ENCODE measurements at regions not wholly inside any gene's neighbourhood (a gene's known extent, or its start where the extent isn't known, plus 50 kb on each side); places are given as distances from the start of the nearest gene placed in this dataset.

DNA sequence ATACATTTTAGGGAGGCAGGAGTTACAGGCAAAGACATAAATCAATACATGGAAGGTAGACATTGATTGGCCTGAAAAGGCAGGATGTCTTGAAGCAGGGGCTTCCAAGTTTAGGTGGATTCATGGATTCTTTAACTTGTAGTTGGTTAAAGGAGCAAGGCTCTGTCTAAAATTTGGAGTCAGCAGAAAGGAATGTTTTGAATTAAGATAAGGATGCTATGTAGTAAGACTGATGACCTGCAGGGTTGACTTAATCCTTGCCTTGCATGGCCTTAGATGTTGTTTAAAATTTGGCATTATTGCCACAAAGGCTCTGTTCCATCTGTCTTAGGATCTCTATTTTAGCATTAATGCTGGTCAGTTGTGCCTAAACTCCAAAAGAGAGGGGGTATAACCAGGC lies 171.3 kb downstream of the C5orf15 start:
- DNase-seq = no peak

DNA sequence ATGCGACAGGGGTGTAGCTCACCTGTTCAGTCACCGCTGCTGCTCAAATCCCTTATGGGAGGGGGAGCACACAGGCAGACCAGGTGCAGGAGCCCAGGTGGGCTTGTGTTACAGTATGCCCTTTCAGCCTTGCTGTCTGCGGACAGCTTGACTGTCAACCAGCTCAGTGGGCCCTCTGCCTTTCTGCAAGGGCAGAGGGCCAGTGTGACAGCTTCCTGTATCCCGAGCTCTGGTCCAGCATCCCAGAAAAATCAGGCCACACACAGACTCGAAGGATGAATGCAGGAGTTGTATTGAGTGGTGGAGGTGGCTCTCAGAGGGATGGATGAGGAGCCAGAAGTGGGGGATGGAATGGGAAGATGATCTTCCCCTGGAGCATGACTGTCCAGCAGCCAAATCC lies 172.2 kb downstream of the C5orf15 start:
- DNase-seq = no peak

DNA sequence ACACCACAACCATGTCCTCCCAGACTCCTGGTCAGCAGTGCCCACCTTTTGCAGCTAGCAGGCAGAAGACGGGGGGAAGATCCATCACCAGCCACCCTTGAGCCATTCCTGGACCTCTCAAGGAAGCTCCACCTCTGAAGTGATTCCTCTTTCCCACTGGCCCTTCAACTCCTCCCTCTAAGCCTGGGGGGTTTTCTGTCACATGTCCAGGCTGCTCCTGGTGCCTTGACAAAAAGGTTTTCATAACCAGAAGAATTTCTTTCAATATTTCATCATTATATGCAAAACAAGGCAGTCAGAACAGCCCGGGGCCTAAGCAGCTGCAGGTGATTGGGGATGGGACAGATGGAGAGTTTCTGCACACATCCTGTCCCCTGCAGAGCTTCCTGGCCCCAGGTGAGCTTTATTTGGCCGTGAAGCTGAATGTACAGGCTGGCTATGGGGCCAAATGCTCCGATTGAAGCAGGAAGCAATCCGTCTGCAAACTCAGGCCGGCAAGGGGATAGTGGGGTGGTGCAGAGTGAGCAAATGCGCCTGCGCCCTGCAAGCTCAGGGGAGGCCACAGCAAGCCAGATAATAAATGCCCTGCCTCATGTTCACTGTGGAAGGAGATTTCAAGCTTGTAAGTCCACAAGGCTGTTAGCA lies 173.5 kb downstream of the C5orf15 start:
- DNase-seq = no peak

DNA sequence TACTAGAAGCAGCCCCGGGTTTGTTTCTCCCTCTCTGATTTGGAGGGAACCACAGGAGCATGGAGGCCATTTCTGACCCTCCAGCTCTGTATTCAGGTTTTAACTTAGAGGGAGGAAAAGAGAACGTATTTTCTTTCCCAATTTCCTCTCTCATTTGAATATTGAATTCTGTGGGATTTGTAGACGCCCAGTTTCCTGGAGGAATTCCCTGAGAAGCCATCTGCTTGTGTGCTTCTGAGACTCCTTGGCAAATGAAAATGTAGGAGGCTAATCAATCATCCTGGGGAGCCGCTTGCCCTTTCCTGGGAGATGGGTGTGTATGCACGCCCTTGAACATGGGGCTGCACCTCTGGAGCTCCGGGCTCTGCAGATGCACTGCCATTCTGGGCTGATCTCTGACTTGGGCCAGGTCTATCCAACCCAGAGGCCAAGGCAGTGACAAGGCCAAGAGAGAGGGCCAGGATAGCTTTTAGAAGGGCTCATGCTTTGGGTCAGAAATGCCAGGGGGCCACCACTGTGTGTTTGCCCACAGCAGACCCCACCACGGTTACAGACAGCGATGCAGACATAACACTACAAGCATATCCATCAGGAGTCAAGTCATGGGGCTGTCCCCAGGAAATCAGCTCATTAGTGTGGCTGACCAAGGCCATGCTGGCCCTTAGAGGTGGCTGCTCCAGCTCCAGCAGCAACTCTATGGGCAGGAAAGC lies 174.5 kb downstream of the C5orf15 start:
- no peak for DNase-seq

DNA sequence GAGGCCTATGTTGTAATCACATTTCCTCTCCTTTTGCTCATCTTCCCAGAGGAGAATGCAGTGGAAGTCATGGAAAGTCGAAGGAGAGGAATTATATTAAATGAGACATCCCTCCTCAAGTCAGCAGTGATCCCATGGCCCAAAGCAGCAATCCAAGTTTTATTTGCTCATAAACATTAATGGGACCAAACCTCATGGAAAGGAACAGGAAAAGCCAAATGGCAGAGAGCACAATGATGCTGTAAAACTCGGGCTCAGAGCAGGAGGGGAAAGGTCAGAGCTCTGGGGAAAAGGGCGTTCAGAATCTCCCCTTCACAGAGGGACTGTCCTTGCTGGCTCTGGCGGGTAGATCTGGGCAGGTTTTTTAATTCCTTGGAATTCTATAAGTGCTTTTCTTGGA lies 175.8 kb downstream of the C5orf15 start:
- no peak for DNase-seq

DNA sequence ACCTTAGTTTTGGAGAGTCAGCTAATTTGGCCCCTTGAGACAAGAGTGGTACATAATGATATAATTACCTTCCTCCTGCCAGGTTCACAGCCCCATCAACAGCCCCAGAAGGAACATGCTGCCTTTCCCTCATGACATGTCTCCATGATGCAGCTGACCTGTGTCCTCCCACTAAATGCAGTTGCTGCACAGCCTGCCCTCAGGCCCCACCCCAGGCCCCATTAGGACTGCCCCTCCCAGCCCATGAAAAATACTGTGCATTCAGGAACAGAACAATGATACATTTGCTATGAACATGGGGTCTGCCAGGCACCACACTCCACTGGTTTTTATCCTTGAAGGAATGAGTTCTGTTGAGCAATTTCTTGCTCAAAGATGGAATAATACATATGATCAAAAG lies 176.4 kb downstream of the C5orf15 start:
- DNase-seq = no peak

DNA sequence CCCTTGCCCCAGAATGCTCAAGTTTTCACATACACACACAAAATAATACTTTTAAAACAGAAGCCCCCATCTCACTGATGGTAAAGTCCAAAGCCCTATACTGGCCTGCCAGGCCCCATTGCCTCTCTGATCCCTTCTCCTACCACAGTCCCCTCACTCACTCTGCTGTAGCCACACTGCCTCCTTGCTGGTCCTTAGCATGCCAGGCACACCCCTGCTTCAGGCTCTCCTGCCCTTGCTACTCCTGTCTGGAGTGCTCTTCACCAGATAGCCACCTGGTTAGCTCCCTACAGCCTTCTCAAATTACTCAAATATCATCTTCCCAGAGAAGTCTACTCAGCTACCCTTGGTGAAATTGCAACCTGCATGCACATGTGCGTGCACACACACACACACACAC lies 177.5 kb downstream of the C5orf15 start:
- no peak for DNase-seq

- no peak for DNase-seq
Measured at GRCh38 chr5:133789428-133789827, 177.1 kb upstream of the FSTL4 start.

DNA sequence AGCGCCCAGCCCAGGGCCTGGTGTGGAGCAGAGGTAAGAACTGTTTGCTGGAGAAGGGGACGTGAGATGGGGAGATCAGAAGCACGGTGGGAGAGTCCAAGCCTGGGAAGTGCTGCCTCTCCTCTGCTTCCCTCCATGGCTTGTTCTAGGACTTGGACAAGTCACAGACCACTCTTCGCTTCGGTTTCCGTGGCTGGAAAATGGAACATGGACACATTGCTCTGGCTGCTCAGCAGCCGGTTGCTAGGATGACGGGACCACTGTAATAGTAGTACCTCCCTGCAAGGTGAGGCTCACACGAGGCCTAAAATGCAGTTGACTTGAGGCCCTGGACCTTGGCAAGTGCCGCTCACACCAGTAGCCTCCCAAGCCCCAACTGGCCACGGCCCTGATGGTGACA lies 175.8 kb upstream of the FSTL4 start:
- DNase-seq = no peak

- DNase-seq = no peak
Measured at GRCh38 chr5:133786420-133786819, 174.1 kb upstream of the FSTL4 start.

DNA sequence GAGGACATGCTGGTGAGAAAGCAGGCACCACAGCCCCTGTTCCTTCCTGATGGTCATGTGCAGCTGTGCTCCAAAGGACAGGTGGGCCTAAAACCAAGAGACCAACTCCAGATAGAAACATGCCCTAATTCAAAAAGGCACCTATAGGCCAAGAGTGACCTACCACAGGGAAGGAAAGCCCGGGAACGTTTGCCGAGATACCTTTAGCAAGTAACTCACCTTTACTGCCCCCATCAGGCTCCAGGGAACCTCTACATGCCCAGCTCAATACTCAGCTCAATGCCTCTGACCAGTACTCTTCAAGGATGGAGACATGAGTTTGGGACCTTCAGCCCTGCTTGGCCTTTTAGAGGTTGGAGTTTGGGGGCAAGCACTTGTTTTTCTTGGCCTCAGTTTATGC lies 172.8 kb upstream of the FSTL4 start:
- DNase-seq = no peak

- DNase-seq = no peak
Measured at GRCh38 chr5:133783481-133783880, 171.1 kb upstream of the FSTL4 start.

DNA sequence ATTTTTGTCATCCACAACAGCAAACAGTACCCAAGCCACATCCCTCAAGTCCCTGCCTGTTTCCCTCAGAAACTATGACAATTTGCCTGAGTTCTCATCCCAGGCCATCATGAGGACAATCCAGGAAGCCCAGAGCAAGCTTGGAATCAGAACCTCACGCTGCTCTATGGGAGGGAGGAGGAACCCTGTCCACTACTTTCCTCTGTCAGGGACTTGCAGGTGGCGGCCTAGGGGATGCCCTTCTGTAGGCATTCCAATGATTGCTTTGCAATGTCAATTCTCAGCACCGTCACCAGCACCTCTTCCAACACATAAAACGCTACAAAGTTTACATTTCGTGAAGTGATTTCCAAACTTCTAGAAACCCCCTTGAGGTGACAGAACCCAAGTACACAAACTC lies 170.4 kb upstream of the FSTL4 start:
- no peak for DNase-seq

DNA sequence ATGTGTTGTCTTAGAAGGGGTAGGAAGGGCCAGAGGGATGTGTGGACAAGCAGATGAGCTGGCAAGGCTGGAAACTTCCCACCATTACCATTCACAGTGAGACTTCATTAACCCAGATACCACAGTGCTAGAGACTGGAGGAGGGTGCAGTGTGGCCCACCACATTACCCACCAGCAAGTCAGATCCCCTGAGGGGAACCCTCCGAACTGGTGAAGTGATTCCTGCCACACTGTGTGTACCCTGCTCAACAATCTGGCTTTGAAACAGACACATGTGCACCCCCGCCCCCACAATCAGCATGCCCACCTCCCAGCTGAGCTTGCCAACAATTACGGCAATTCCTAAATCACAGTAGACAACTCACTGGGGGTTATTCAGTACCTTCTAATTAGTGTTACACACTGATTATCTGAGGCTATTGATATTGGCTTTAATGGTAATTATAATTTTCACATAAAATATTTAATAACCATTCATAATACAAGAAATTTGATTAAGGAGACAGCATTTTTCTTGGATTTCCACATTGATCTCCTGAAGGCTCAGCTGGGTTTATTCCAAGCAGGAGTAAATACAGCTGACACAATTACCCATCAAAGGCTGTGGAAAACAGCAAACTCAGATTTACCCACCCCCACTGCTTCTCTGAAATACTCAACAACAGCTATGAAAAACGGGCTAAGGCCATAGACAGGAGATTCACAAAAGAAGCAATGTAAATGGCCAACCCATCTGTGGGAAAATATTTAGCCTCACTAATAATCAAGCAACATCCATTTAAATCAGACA lies 169.3 kb upstream of the FSTL4 start:
- DNase-seq = no peak

- no peak for DNase-seq
Measured at GRCh38 chr5:133780619-133781280, 168.4 kb upstream of the FSTL4 start.

GRCh38 chr5:133779828-133780475 lies 167.6 kb upstream of the FSTL4 start:
- no peak for DNase-seq

- DNase-seq = no peak
Measured at GRCh38 chr5:133778636-133779035, 166.3 kb upstream of the FSTL4 start.

GRCh38 chr5:133777951-133778350 lies 165.6 kb upstream of the FSTL4 start:
- no peak for DNase-seq

DNA sequence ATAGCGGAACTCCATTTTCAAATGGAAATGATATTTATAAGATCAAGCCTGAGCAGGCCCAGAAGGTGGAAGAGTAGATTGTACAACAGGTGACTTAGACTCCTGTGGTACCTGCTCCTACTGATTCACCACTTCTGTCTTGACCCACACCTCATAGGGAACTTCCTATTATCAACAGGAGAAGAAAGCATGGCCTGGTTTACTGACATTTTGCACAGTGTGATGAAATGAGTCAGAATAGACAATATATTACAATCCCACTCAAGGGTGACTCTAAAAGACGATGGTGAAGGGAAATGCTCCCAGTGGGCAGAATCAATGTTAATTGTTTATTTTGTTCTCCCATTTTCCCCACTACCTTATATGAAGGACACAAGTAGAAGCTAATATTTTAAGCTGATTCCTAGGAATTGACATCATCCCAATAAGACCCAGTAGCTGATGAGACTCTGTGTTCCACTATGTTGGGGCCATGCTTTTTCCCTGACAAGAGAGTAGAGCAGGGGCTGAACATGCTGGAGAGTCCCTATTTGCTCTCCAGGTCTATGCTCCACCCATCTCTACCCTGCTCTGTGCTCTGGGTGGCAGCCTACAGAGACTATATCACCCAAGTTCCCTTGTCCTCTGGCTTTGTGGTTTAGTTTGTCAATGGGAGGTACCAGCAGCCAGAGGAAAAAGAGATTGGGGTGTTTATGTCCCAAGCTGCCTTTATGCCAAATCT lies 163.4 kb upstream of the FSTL4 start:
- DNase-seq = no peak

DNA sequence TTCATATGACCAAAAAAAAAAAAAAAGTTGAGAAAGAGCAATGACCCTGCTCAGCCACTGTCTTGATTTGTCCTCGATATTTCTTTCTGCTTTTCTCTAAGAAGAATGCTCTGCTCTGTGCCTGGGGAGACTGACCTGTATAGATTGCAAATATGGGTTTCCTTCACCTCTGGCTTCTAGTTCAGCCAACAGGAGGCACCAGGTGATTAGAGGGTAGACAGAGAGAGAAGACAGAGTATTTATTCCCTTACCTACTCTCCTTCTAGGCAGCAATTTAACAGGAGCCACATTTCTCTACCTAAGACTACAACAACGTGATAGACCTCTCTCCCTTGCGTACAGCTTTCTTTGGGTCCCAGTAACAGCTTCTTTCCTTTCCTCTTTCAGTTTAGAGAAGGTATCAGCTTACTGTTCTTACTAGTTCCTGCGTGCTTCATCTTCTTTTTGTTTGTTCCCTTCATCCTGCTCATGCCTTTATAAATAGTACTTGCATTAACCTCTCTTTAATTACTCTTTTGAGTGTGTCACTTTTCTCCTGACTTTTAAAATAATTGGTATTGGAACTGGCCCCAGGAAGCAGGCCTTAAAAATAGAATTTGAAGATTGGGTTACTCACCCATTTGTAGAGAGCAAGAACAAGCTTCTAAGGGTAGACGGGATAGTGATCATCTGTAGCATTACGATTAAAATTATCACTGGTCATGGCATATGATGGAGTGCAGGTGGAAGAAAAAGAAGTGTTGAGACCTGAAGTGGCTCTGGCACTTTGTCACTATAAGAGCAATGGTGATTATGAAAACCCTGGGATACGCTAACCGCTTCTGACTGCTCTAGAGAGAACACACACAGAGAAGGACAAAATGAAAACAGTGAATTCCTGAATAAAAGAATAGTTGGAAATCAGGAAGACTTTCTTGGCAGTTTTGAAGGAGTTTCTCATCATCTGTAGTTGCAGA lies 161.2 kb upstream of the FSTL4 start:
- no peak for DNase-seq

DNA sequence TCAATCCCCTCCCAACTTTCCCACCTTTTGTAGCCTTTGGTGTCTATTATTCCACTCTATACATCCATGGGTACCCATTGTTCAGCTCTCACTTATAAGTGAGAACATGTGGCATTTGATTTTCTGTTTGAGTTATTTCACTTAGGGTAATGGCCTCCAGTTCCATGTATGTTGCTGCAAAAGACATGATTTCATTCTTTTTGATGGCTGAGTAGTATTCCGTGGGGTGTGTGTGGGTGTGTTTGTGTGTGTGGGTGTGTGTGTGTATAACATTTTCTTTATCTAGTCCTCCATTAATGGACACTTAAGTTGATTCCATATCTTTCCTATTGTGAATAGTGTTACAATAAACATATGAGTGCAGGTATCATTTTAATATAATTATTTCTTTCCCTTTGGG lies 157.5 kb upstream of the FSTL4 start:
- DNase-seq = no peak
